Lower lobe of right lung (tissue), 2 donors: ENCODE measurements at regions not wholly inside any gene's neighbourhood (a gene's known extent, or its start where the extent isn't known, plus 50 kb on each side); places are given as distances from the start of the nearest gene placed in this dataset.
A peak's percentile ranks its signal among the peaks of the same experiment; 100 is the strongest.

Source experiments
- ATAC-seq, 2 donors: fragments of 200-7000 bp; cut with Tn5 transposase; one replicate each; pipeline ENCODE4 v1.9.1; 2020 to 2022; ENCODE audit warnings: mild to moderate bottlenecking in 2 of 2, moderate library complexity in 2 of 2
- DNase-seq: peaks from one replicate; pipeline ENCODE4 v3.0.0-alpha.2; 2020
- H3K27ac ChIP-seq: fragments of 200-600 bp; one replicate; pipeline ENCODE4 v1.8.0; 2022
- H3K27me3 ChIP-seq: fragments of 200-600 bp; one replicate; pipeline ENCODE4 v1.8.0; 2022; ENCODE audit warnings: low read depth
- H3K36me3 ChIP-seq: fragments of 200-600 bp; one replicate; pipeline ENCODE4 v1.8.0; 2022; ENCODE audit warnings: mild to moderate bottlenecking
- H3K4me1 ChIP-seq: fragments of 200-600 bp; one replicate; pipeline ENCODE4 v1.8.0; 2022
- H3K4me3 ChIP-seq: fragments of 200-600 bp; one replicate; pipeline ENCODE4 v1.8.0; 2022; ENCODE audit warnings: mild to moderate bottlenecking
- H3K9me3 ChIP-seq: fragments of 200-600 bp; one replicate; pipeline ENCODE4 v1.8.0; 2022
- CTCF ChIP-seq: fragments of 200-600 bp; IDR thresholded peaks from one replicate; pipeline ENCODE4 v1.8.0; 2022; ENCODE audit warnings: antibody characterized with exemption, mild to moderate bottlenecking
- intact Hi-C: fragments of 100-400 bp; cut with DNase I; formaldehyde crosslinking; loops from one replicate; pipeline ENCODE4 v1.11.0; 2022
- donor health status: DM: no; HTN: yes; CAD: no; lungs with severe emphysema.

GRCh38 chr13:94946039-94946438 is 233.7 kb upstream of the SOX21 start:
- H3K27ac ChIP-seq = no peak overlapping the region
- H3K4me1 ChIP-seq = no peaks in the 10 kb centered on the region
- ATAC-seq (no peak), DNase-seq (no peak)
- no peaks in the 10 kb centered on the region for H3K27me3 ChIP-seq
- no peaks in the 10 kb centered on the region for H3K36me3 ChIP-seq
- no peaks in the 10 kb centered on the region for H3K9me3 ChIP-seq
- TF ChIP-seq CTCF = no peak
- no peak overlapping the region for H3K4me3 ChIP-seq
- intact Hi-C loops = no loop called here

- no peaks in the 10 kb centered on the region for H3K36me3 ChIP-seq
- ATAC-seq (no peak), DNase-seq (no peak)
- intact Hi-C loops = no loop called here
- H3K4me3 ChIP-seq = no peak overlapping the region
- no peak for TF ChIP-seq CTCF
- H3K4me1 ChIP-seq = no peaks in the 10 kb centered on the region
- H3K9me3 ChIP-seq = no peaks in the 10 kb centered on the region
- no peak overlapping the region for H3K27ac ChIP-seq
- H3K27me3 ChIP-seq = no peaks in the 10 kb centered on the region
Measured at GRCh38 chr13:94938124-94938523, 225.8 kb upstream of the SOX21 start.

- no peaks in the 10 kb centered on the region for H3K27me3 ChIP-seq
- H3K4me1 ChIP-seq = no peaks in the 10 kb centered on the region
- TF ChIP-seq CTCF = no peak
- no peaks in the 10 kb centered on the region for H3K36me3 ChIP-seq
- H3K9me3 ChIP-seq = no peaks in the 10 kb centered on the region
- no peak overlapping the region for H3K27ac ChIP-seq
- intact Hi-C loops = no loop called here
- H3K4me3 ChIP-seq = no peak overlapping the region
- ATAC-seq (no peak), DNase-seq (no peak)
Measured at GRCh38 chr13:94936633-94937032, 224.3 kb upstream of the SOX21 start.

- no peaks in the 10 kb centered on the region for H3K36me3 ChIP-seq
- no peaks in the 10 kb centered on the region for H3K27me3 ChIP-seq
- H3K4me3 ChIP-seq = no peak overlapping the region
- no peak overlapping the region for H3K27ac ChIP-seq
- ATAC-seq = no peak
- intact Hi-C loops = no loop called here
- H3K9me3 ChIP-seq = no peaks in the 10 kb centered on the region
- no peak for DNase-seq
- H3K4me1 ChIP-seq = no peaks in the 10 kb centered on the region
- no peak for TF ChIP-seq CTCF
Measured at GRCh38 chr13:94933936-94934335, 221.6 kb upstream of the SOX21 start.

- Histone ChIP-seq H3K9me3 (no peaks in the 10 kb centered on the region), H3K4me1 (no peaks in the 10 kb centered on the region), H3K27me3 (no peaks in the 10 kb centered on the region), H3K4me3 (no peak overlapping the region), H3K27ac (no peak overlapping the region), H3K36me3 (no peaks in the 10 kb centered on the region)
- no peak for TF ChIP-seq CTCF
- intact Hi-C loops = no loop called here
- ATAC-seq (peak in 1 of 2 donors; percentile 15), DNase-seq (no peak)
Measured at GRCh38 chr13:94933230-94933751, 220.9 kb upstream of the SOX21 start.
